ENCODE measurements at regions not wholly inside any gene's neighbourhood (a gene's known extent, or its start where the extent isn't known, plus 50 kb on each side); places are given as distances from the start of the nearest gene placed in this dataset.

- ChIA-PET CTCF (interaction anchor here (1.2 kb wide), 1 partner anchor 10 kb away, joined by 3 read pairs; no protein-coding TSS in a partner anchor), POLR2A (no interaction called here)
- no peak for TF ChIP-seq CTCF (IDR thresholded peaks at IDR 0.05; ENCODE audit: control extremely low read depth, extremely low read depth, low read depth, missing control alignments)
- no peak for DNase-seq (ENCODE audit: extremely low spot score)
These were observed 636.3 kb downstream of the TSN start for GRCh38 chr2:122391726-122392125.

- TF ChIP-seq CTCF (IDR thresholded peaks at IDR 0.05; ENCODE audit: control extremely low read depth, extremely low read depth, low read depth, missing control alignments), result no peak
- ChIA-PET CTCF (no interaction called here), POLR2A (no interaction called here)
- no peak for DNase-seq (ENCODE audit: extremely low spot score)
These were observed 640.2 kb downstream of the TSN start for GRCh38 chr2:122395687-122396086.

- no peak for TF ChIP-seq CTCF (IDR thresholded peaks at IDR 0.05; ENCODE audit: control extremely low read depth, extremely low read depth, low read depth, missing control alignments)
- POLR2A ChIA-PET, result no interaction called here
These were observed 655.8 kb downstream of the TSN start for GRCh38 chr2:122411231-122411630.

GRCh38 chr2:122412360-122412759, 656.9 kb downstream of the TSN start:
- POLR2A ChIA-PET, result no interaction called here
- TF ChIP-seq CTCF (IDR thresholded peaks at IDR 0.05; ENCODE audit: control extremely low read depth, extremely low read depth, low read depth, missing control alignments), result no peak
- no peak for DNase-seq (ENCODE audit: extremely low spot score)
- CTCF ChIA-PET, result no interaction called here

More at GRCh38 chr2:122411231-122411630, 655.8 kb downstream of the TSN start:
- CTCF ChIA-PET, result interaction anchor here (1.0 kb wide), 1 partner anchor 25 kb away, joined by 3 read pairs; no protein-coding TSS in a partner anchor
- DNase-seq (ENCODE audit: extremely low spot score), result no peak

GRCh38 chr2:122414902-122415301, 659.5 kb downstream of the TSN start:
- TF ChIP-seq CTCF (IDR thresholded peaks at IDR 0.05; ENCODE audit: control extremely low read depth, extremely low read depth, low read depth, missing control alignments), result no peak
- no peak for DNase-seq (ENCODE audit: extremely low spot score)
- POLR2A ChIA-PET, result no interaction called here
- CTCF ChIA-PET, result interaction anchor here (1.6 kb wide), 1 partner anchor 11 kb away, joined by 4 read pairs; no protein-coding TSS in a partner anchor

GRCh38 chr2:122417114-122417513, 661.7 kb downstream of the TSN start:
- no peak for TF ChIP-seq CTCF (IDR thresholded peaks at IDR 0.05; ENCODE audit: control extremely low read depth, extremely low read depth, low read depth, missing control alignments)
- ChIA-PET POLR2A (no interaction called here), CTCF (interaction anchor here (0.7 kb wide), 1 partner anchor 13 kb away, joined by 3 read pairs; no protein-coding TSS in a partner anchor)
- DNase-seq (ENCODE audit: extremely low spot score), result no peak

- CTCF ChIA-PET, result no interaction called here
- no peak for DNase-seq (ENCODE audit: extremely low spot score)
- POLR2A ChIA-PET, result no interaction called here
- TF ChIP-seq CTCF (IDR thresholded peaks at IDR 0.05; ENCODE audit: control extremely low read depth, extremely low read depth, low read depth, missing control alignments), result no peak
These were observed 666.3 kb downstream of the TSN start for GRCh38 chr2:122421775-122422174.

Data from GM10248 (cell line).